ENCODE measurements at regions not wholly inside any gene's neighbourhood (a gene's known extent, or its start where the extent isn't known, plus 50 kb on each side); places are given as distances from the start of the nearest gene placed in this dataset.
A peak's percentile ranks its signal among the peaks of the same experiment; 100 is the strongest.

- Histone ChIP-seq H3K36me3 (ENCODE audit: insufficient read depth, low read length) (no peaks in the 10 kb centered on the region), H3K4me3 (ENCODE audit: low read length) (no peak overlapping the region), H3K9ac (ENCODE audit: low read depth, low read length) (peak overlapping the region; percentile 26; the same call in 1 of the 2 replicates), H3K27me3 (ENCODE audit: insufficient read depth, low read length) (no peaks in the 10 kb centered on the region), H3K4me1 (ENCODE audit: insufficient read depth, low read length) (peaks cover 24% of the 10 kb centered on the region), H3K9me3 (ENCODE audit: insufficient read depth, low read depth, low read length) (no peaks in the 10 kb centered on the region), H3K27ac (ENCODE audit: low read depth, low read length) (peak overlapping the region; percentile 62)
- 84% methylated on average over 3 of the region's 3 CpGs for WGBS
These were observed 128.0 kb downstream of the SPATA31D1 start for GRCh38 chr9:82116556-82116955.

- Histone ChIP-seq H3K27ac (ENCODE audit: low read depth, low read length) (no peak overlapping the region; the same call in 1 of the 2 replicates), H3K9me3 (ENCODE audit: insufficient read depth, low read depth, low read length) (no peaks in the 10 kb centered on the region), H3K36me3 (ENCODE audit: insufficient read depth, low read length) (no peaks in the 10 kb centered on the region), H3K4me3 (ENCODE audit: low read length) (no peak overlapping the region), H3K27me3 (ENCODE audit: insufficient read depth, low read length) (no peaks in the 10 kb centered on the region), H3K9ac (ENCODE audit: low read depth, low read length) (no peak overlapping the region), H3K4me1 (ENCODE audit: insufficient read depth, low read length) (peaks cover 24% of the 10 kb centered on the region)
- WGBS, result 87% methylated on average over 5 of the region's 7 CpGs
These were observed 128.6 kb downstream of the SPATA31D1 start for GRCh38 chr9:82117026-82117811.

- no peak overlapping the region for H3K27ac ChIP-seq (ENCODE audit: low read depth, low read length)
- peaks cover 4% of the 10 kb centered on the region for H3K4me1 ChIP-seq (ENCODE audit: insufficient read depth, low read length)
- no peaks in the 10 kb centered on the region for H3K27me3 ChIP-seq (ENCODE audit: insufficient read depth, low read length)
- H3K4me3 ChIP-seq (ENCODE audit: low read length), result no peak overlapping the region
- H3K9me3 ChIP-seq (ENCODE audit: insufficient read depth, low read depth, low read length), result no peaks in the 10 kb centered on the region
- no peaks in the 10 kb centered on the region for H3K36me3 ChIP-seq (ENCODE audit: insufficient read depth, low read length)
- H3K9ac ChIP-seq (ENCODE audit: low read depth, low read length), result no peak overlapping the region
These were observed 134.2 kb downstream of the SPATA31D1 start for GRCh38 chr9:82122731-82123130.

- Histone ChIP-seq H3K4me1 (ENCODE audit: insufficient read depth, low read length) (no peaks in the 10 kb centered on the region), H3K9ac (ENCODE audit: low read depth, low read length) (no peak overlapping the region), H3K9me3 (ENCODE audit: insufficient read depth, low read depth, low read length) (no peaks in the 10 kb centered on the region), H3K36me3 (ENCODE audit: insufficient read depth, low read length) (no peaks in the 10 kb centered on the region), H3K27ac (ENCODE audit: low read depth, low read length) (no peak overlapping the region), H3K4me3 (ENCODE audit: low read length) (no peak overlapping the region), H3K27me3 (ENCODE audit: insufficient read depth, low read length) (no peaks in the 10 kb centered on the region)
- WGBS, result 83% methylated on average over 3 of the region's 3 CpGs
These were observed 135.5 kb downstream of the SPATA31D1 start for GRCh38 chr9:82124090-82124489.

GRCh38 chr9:82126256-82126655 is 137.7 kb downstream of the SPATA31D1 start:
- no peak overlapping the region for H3K4me3 ChIP-seq (ENCODE audit: low read length)
- no peak overlapping the region for H3K9ac ChIP-seq (ENCODE audit: low read depth, low read length)
- H3K9me3 ChIP-seq (ENCODE audit: insufficient read depth, low read depth, low read length), result no peaks in the 10 kb centered on the region
- no peak overlapping the region for H3K27ac ChIP-seq (ENCODE audit: low read depth, low read length)
- no peaks in the 10 kb centered on the region for H3K4me1 ChIP-seq (ENCODE audit: insufficient read depth, low read length)
- no peaks in the 10 kb centered on the region for H3K36me3 ChIP-seq (ENCODE audit: insufficient read depth, low read length)
- H3K27me3 ChIP-seq (ENCODE audit: insufficient read depth, low read length), result no peaks in the 10 kb centered on the region
- 98% methylated on average over 3 of the region's 3 CpGs for WGBS

GRCh38 chr9:82127465-82127864 is 138.9 kb downstream of the SPATA31D1 start:
- Histone ChIP-seq H3K9me3 (ENCODE audit: insufficient read depth, low read depth, low read length) (no peaks in the 10 kb centered on the region), H3K4me1 (ENCODE audit: insufficient read depth, low read length) (no peaks in the 10 kb centered on the region), H3K27ac (ENCODE audit: low read depth, low read length) (no peak overlapping the region), H3K9ac (ENCODE audit: low read depth, low read length) (no peak overlapping the region), H3K36me3 (ENCODE audit: insufficient read depth, low read length) (no peaks in the 10 kb centered on the region), H3K4me3 (ENCODE audit: low read length) (no peak overlapping the region), H3K27me3 (ENCODE audit: insufficient read depth, low read length) (no peaks in the 10 kb centered on the region)
- WGBS, result 90% methylated on average over 2 of the region's 2 CpGs

GRCh38 chr9:82128011-82128696 is 139.6 kb downstream of the SPATA31D1 start:
- no peak overlapping the region for H3K9ac ChIP-seq (ENCODE audit: low read depth, low read length)
- H3K4me1 ChIP-seq (ENCODE audit: insufficient read depth, low read length), result no peaks in the 10 kb centered on the region
- no peak overlapping the region for H3K27ac ChIP-seq (ENCODE audit: low read depth, low read length)
- 92% methylated on average over 3 of the region's 3 CpGs for WGBS
- H3K9me3 ChIP-seq (ENCODE audit: insufficient read depth, low read depth, low read length), result no peaks in the 10 kb centered on the region
- H3K4me3 ChIP-seq (ENCODE audit: low read length), result no peak overlapping the region
- no peaks in the 10 kb centered on the region for H3K36me3 ChIP-seq (ENCODE audit: insufficient read depth, low read length)
- no peaks in the 10 kb centered on the region for H3K27me3 ChIP-seq (ENCODE audit: insufficient read depth, low read length)

- Histone ChIP-seq H3K4me3 (ENCODE audit: low read length) (no peak overlapping the region), H3K9ac (ENCODE audit: low read depth, low read length) (no peak overlapping the region), H3K27me3 (ENCODE audit: insufficient read depth, low read length) (no peaks in the 10 kb centered on the region), H3K36me3 (ENCODE audit: insufficient read depth, low read length) (no peaks in the 10 kb centered on the region), H3K9me3 (ENCODE audit: insufficient read depth, low read depth, low read length) (no peaks in the 10 kb centered on the region), H3K27ac (ENCODE audit: low read depth, low read length) (no peak overlapping the region), H3K4me1 (ENCODE audit: insufficient read depth, low read length) (no peaks in the 10 kb centered on the region; the same call in 1 of the 2 replicates)
- WGBS, result 96% methylated on average over 3 of the region's 3 CpGs
These were observed 141.1 kb downstream of the SPATA31D1 start for GRCh38 chr9:82129708-82130107.

GRCh38 chr9:82130331-82131042 is 141.9 kb downstream of the SPATA31D1 start:
- Histone ChIP-seq H3K27ac (ENCODE audit: low read depth, low read length) (no peak overlapping the region), H3K9me3 (ENCODE audit: insufficient read depth, low read depth, low read length) (no peaks in the 10 kb centered on the region), H3K9ac (ENCODE audit: low read depth, low read length) (no peak overlapping the region), H3K4me1 (ENCODE audit: insufficient read depth, low read length) (no peaks in the 10 kb centered on the region; the same call in 1 of the 2 replicates), H3K36me3 (ENCODE audit: insufficient read depth, low read length) (no peaks in the 10 kb centered on the region), H3K27me3 (ENCODE audit: insufficient read depth, low read length) (no peaks in the 10 kb centered on the region), H3K4me3 (ENCODE audit: low read length) (no peak overlapping the region)
- 97% methylated on average over 13 of the region's 13 CpGs for WGBS

- H3K4me3 ChIP-seq (ENCODE audit: low read length), result no peak overlapping the region
- H3K27ac ChIP-seq (ENCODE audit: low read depth, low read length), result no peak overlapping the region
- H3K36me3 ChIP-seq (ENCODE audit: insufficient read depth, low read length), result no peaks in the 10 kb centered on the region
- H3K27me3 ChIP-seq (ENCODE audit: insufficient read depth, low read length), result no peaks in the 10 kb centered on the region
- H3K4me1 ChIP-seq (ENCODE audit: insufficient read depth, low read length), result no peaks in the 10 kb centered on the region; the same call in 1 of the 2 replicates
- 95% methylated on average over 9 of the region's 9 CpGs for WGBS
- no peaks in the 10 kb centered on the region for H3K9me3 ChIP-seq (ENCODE audit: insufficient read depth, low read depth, low read length)
- no peak overlapping the region for H3K9ac ChIP-seq (ENCODE audit: low read depth, low read length)
These were observed 142.5 kb downstream of the SPATA31D1 start for GRCh38 chr9:82131072-82131471.

- Histone ChIP-seq H3K4me3 (ENCODE audit: low read length) (no peak overlapping the region), H3K27me3 (ENCODE audit: insufficient read depth, low read length) (no peaks in the 10 kb centered on the region)
- 90% methylated on average over 1 of the region's 1 CpG for WGBS
These were observed 143.5 kb downstream of the SPATA31D1 start for GRCh38 chr9:82132024-82132423.

More at GRCh38 chr9:82132024-82132423, 143.5 kb downstream of the SPATA31D1 start:
- no peaks in the 10 kb centered on the region for H3K36me3 ChIP-seq (ENCODE audit: insufficient read depth, low read length)
- H3K9ac ChIP-seq (ENCODE audit: low read depth, low read length), result no peak overlapping the region
- no peaks in the 10 kb centered on the region for H3K9me3 ChIP-seq (ENCODE audit: insufficient read depth, low read depth, low read length)
- H3K4me1 ChIP-seq (ENCODE audit: insufficient read depth, low read length), result no peaks in the 10 kb centered on the region; the same call in 1 of the 2 replicates
- H3K27ac ChIP-seq (ENCODE audit: low read depth, low read length), result no peak overlapping the region

All from HUES64 (cell line).